ENCODE measurements at regions not wholly inside any gene's neighbourhood (a gene's known extent, or its start where the extent isn't known, plus 50 kb on each side); places are given as distances from the start of the nearest gene placed in this dataset.

- DNase-seq, result peak; percentile 53
- no peak for TF ChIP-seq EZH2 (IDR thresholded peaks at IDR 0.05; ENCODE audit: borderline replicate concordance, low read depth, low read length, severe bottlenecking)
- TF ChIP-seq, protein P1, sequence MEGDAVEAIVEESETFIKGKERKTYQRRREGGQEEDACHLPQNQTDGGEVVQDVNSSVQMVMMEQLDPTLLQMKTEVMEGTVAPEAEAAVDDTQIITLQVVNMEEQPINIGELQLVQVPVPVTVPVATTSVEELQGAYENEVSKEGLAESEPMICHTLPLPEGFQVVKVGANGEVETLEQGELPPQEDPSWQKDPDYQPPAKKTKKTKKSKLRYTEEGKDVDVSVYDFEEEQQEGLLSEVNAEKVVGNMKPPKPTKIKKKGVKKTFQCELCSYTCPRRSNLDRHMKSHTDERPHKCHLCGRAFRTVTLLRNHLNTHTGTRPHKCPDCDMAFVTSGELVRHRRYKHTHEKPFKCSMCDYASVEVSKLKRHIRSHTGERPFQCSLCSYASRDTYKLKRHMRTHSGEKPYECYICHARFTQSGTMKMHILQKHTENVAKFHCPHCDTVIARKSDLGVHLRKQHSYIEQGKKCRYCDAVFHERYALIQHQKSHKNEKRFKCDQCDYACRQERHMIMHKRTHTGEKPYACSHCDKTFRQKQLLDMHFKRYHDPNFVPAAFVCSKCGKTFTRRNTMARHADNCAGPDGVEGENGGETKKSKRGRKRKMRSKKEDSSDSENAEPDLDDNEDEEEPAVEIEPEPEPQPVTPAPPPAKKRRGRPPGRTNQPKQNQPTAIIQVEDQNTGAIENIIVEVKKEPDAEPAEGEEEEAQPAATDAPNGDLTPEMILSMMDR (IDR thresholded peaks at IDR 0.05; ENCODE audit: borderline replicate concordance, extremely low read depth, low read length, poor library complexity, severe bottlenecking), result peak; percentile 86
- H3K9me3 ChIP-seq (ENCODE audit: insufficient read depth, low read length, severe bottlenecking), result peaks cover 17% of the 10 kb centered on the region
These were observed 88.4 kb upstream of the ZNF492 start for GRCh38 chr19:22545751-22546150.

DNA sequence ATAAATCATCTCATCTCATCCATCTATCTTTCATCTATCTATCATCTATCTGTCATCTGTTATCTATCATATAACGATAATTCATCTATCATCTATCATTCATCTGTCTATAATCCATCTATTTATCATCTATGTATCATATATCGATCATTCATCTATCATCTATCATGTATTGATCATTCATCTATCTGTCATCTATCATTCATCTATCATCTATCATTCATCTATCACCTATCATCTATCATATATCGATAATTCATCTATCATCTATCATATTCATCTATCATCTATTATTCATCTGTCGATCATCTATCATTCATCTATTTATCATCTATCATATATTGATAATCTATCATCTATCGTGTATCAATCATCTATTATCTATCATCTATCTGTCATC, 100.4 kb upstream of the ZNF492 start:
- Histone ChIP-seq H3K4me1 (ENCODE audit: insufficient read depth, low read length) (no peaks in the 10 kb centered on the region), H4K20me1 (ENCODE audit: insufficient read depth, low read length) (no peaks in the 10 kb centered on the region), H3K4me2 (ENCODE audit: insufficient read depth, low read length) (no peak overlapping the region), H3K36me3 (ENCODE audit: insufficient read depth, low read length) (no peaks in the 10 kb centered on the region), H3K27me3 (ENCODE audit: insufficient read depth, low read length, poor library complexity) (no peaks in the 10 kb centered on the region), H3K27ac (ENCODE audit: low read length) (no peak overlapping the region), H3K4me3 (ENCODE audit: low read depth in 1 of 2, low read length in 2 of 2) (no peak overlapping the region), H3K9me3 (ENCODE audit: insufficient read depth, low read length, severe bottlenecking) (peaks cover 9% of the 10 kb centered on the region), H3K79me2 (ENCODE audit: insufficient read depth, low read length) (no peaks in the 10 kb centered on the region), H3K9ac (ENCODE audit: low read depth, low read length) (no peak overlapping the region), H2AFZ (ENCODE audit: low read depth, low read length) (no peak overlapping the region)
- ATAC-seq (ENCODE audit: insufficient read depth, low read depth), result no peak
- DNase-seq, result no peak
- TF ChIP-seq, protein P1 (IDR thresholded peaks at IDR 0.05; ENCODE audit: borderline replicate concordance, extremely low read depth, low read length, poor library complexity, severe bottlenecking), result no peak
- no peak for TF ChIP-seq EZH2 (IDR thresholded peaks at IDR 0.05; ENCODE audit: borderline replicate concordance, low read depth, low read length, severe bottlenecking)

More at GRCh38 chr19:22545751-22546150, 88.4 kb upstream of the ZNF492 start:
- H3K36me3 ChIP-seq (ENCODE audit: insufficient read depth, low read length), result no peaks in the 10 kb centered on the region
- no peak overlapping the region for H3K9ac ChIP-seq (ENCODE audit: low read depth, low read length)
- H3K4me2 ChIP-seq (ENCODE audit: insufficient read depth, low read length), result no peak overlapping the region
- H3K4me1 ChIP-seq (ENCODE audit: insufficient read depth, low read length), result no peaks in the 10 kb centered on the region
- peak; percentile 58 for ATAC-seq (ENCODE audit: insufficient read depth, low read depth)
- H3K79me2 ChIP-seq (ENCODE audit: insufficient read depth, low read length), result no peaks in the 10 kb centered on the region
- H3K27ac ChIP-seq (ENCODE audit: low read length), result no peak overlapping the region
- no peaks in the 10 kb centered on the region for H4K20me1 ChIP-seq (ENCODE audit: insufficient read depth, low read length)
- H3K27me3 ChIP-seq (ENCODE audit: insufficient read depth, low read length, poor library complexity), result no peaks in the 10 kb centered on the region
- H2AFZ ChIP-seq (ENCODE audit: low read depth, low read length), result no peak overlapping the region
- no peak overlapping the region for H3K4me3 ChIP-seq (ENCODE audit: low read depth in 1 of 2, low read length in 2 of 2)

DNA sequence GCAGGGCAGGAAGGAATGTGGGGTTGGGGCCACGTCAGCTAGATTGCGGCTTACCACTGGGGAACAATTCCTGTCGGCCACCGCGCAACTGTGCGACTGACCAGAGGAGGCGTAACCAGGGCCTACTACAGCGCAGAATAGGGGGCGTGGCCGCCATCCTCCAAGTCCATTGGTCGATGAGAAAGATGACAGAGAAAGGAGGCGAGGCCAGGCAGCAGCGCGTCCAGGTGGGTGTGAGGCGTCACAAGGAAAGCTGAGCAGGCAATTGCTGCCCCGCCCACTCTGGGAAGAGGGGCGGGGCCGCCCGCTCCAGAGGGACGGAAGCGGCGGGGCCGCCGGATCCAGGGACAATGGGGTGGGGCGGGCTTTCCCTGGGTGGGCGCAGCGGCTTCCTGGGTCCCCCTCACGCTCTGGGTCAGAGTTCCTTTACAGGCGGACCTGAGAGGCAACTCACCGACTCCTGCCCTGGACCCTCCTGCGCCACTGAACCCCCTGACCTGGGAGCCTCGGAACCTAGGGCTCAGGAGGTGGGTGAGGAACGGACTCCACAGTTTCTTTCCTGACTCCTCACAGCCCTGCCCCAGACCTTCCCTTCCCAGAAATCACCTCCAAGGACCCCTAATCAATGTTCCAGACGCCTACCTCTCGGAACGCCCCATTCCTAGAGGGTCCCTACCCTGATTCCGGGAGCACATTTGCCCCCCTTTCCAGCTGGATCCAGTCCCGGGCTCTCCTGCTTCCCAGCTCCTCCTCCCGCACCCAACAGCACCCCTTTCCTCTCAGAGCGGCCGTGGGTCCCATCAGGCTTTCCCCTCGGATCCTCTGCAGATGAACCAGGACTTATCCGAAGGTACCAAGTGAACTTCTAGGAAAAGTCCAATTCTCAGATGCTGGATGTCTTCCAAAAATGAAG, 101.5 kb upstream of the ZNF492 start:
- no peak overlapping the region for H3K4me2 ChIP-seq (ENCODE audit: insufficient read depth, low read length)
- no peak for DNase-seq
- H3K36me3 ChIP-seq (ENCODE audit: insufficient read depth, low read length), result no peaks in the 10 kb centered on the region
- H3K9ac ChIP-seq (ENCODE audit: low read depth, low read length), result no peak overlapping the region
- no peak overlapping the region for H2AFZ ChIP-seq (ENCODE audit: low read depth, low read length)
- H3K79me2 ChIP-seq (ENCODE audit: insufficient read depth, low read length), result no peaks in the 10 kb centered on the region
- H3K4me3 ChIP-seq (ENCODE audit: low read depth in 1 of 2, low read length in 2 of 2), result no peak overlapping the region
- H3K4me1 ChIP-seq (ENCODE audit: insufficient read depth, low read length), result no peaks in the 10 kb centered on the region
- TF ChIP-seq, protein P1 (IDR thresholded peaks at IDR 0.05; ENCODE audit: borderline replicate concordance, extremely low read depth, low read length, poor library complexity, severe bottlenecking), result no peak
- no peak for TF ChIP-seq EZH2 (IDR thresholded peaks at IDR 0.05; ENCODE audit: borderline replicate concordance, low read depth, low read length, severe bottlenecking)
- H4K20me1 ChIP-seq (ENCODE audit: insufficient read depth, low read length), result no peaks in the 10 kb centered on the region
- H3K27ac ChIP-seq (ENCODE audit: low read length), result no peak overlapping the region
- H3K27me3 ChIP-seq (ENCODE audit: insufficient read depth, low read length, poor library complexity), result no peaks in the 10 kb centered on the region
- ATAC-seq (ENCODE audit: insufficient read depth, low read depth), result no peak
- peaks cover 9% of the 10 kb centered on the region for H3K9me3 ChIP-seq (ENCODE audit: insufficient read depth, low read length, severe bottlenecking)
